OCI-LY3 (cell line): ENCODE measurements at regions not wholly inside any gene's neighbourhood (a gene's known extent, or its start where the extent isn't known, plus 50 kb on each side); places are given as distances from the start of the nearest gene placed in this dataset.

ENCODE experiments used
- CTCF ChIP-seq: fragments of 200-600, 300-600 bp; sonication (generic); IDR thresholded peaks from 2 replicates; pipeline ENCODE4 v1.5.1; 2014; ENCODE audit warnings: antibody characterized with exemption, low read length, low read depth
- EZH2phosphoT487 ChIP-seq: fragments of 200-600 bp; shearing (Covaris generic); IDR thresholded peaks from 2 replicates; pipeline ENCODE4 v1.6.1; 2018; ENCODE audit warnings: antibody characterized with exemption, mixed run types, low read depth

DNA sequence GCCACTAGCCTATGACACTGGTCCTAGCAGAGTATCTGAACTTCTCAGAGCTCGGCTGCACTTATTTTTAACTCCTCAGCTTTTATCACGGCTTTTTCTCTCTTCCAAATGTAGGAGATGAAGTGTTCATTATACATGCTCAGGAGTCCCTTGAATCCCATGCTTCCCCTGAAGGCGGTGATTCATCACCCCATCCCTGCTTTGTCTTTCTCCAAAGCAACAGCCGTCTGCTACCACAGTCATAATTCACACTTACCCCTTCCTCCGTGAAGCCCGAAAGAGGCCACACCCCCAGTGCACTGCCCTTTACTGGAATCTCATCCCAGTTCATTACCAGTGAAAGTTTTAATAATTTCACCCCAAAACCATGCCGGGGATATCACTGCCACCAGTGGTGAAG, 301.5 kb upstream of the SHH start:
- TF ChIP-seq CTCF (no peak), EZH2phosphoT487 (no peak)
